Fibroblast of gingiva (primary cell): ENCODE measurements at regions not wholly inside any gene's neighbourhood (a gene's known extent, or its start where the extent isn't known, plus 50 kb on each side); places are given as distances from the start of the nearest gene placed in this dataset.
"Not testable (repeated sequence)": the region's sequence is repeated elsewhere in the genome, so short reads cannot be mapped to it uniquely, and the experiment has no call there.

Experiments used
- DNase-seq: peaks from one replicate; pipeline ENCODE4 v3.0.0-alpha.2; 2011; ENCODE audit warnings: low read depth

DNA sequence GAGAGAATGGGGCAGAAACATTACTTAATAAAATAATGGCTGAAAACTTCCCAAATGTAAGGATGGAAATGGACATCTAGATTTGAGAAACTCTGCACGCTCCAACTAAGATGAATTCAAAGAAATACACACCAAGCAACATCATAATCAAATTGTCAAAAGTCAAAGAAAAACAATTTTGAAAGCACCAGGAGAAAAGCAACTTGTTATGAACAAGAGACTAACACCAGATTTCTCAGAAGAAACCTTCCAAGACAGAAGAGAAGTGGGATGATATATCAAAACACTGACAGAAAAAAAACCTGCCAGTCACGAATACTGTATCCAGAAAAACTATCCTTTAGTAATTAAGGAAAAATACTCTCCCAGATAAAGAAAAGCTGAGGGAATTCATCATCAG lies 208.6 kb upstream of the SAMSN1 start:
- DNase-seq, result no peak

DNA sequence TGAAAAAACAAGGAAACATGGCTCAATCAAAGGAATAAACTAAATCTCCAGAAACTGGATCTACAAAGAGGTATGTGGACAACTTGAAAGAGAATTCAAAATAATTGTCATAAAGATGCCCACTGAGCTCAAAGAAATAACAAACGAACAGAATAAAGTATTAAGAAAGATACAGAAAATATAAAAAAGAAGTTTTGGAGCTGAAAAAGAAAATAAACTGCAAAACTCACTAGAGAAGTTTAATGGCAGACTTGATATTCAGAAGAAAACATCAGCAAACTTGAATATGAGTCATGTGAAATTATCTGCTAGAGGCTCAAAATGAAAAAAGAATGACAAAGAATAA lies 208.1 kb upstream of the SAMSN1 start:
- no peak for DNase-seq

DNA sequence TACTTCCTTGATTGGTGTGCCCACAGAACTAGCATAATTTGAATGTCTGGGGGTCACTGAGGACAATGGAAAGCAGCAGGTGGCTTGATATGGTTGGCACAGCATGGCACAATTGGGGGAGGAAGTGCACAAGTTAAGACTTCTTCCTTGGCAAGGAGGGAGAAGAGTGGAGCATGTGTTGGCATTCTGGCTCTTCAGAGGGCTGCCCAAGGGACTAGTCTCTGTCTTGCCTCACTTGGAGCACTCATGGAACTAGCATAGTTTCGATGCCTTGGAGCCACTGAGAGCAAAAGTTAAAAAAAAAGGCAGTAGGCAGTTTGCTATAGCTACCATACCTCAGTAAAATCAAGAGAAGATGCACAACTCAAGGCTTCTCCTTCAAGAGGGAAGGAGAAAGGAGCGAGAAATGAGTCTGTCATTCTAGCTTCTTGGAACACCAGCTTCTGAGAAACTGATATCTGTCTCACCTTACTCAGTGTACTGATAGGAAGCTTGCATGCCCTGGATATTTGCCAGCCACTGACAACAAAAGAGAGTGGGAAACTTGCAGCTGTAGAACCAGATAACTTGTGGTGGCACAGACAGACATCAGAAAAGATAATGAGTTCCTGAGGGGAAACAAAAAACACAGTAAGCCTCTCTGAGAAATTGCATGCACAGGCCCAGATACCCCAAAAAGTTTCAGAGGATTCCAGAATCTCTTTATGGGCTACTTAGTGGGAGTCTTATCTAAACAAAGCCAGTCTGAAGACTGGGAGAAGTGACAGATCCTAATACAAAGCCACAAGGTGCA lies 207.5 kb upstream of the SAMSN1 start:
- no peak for DNase-seq

DNA sequence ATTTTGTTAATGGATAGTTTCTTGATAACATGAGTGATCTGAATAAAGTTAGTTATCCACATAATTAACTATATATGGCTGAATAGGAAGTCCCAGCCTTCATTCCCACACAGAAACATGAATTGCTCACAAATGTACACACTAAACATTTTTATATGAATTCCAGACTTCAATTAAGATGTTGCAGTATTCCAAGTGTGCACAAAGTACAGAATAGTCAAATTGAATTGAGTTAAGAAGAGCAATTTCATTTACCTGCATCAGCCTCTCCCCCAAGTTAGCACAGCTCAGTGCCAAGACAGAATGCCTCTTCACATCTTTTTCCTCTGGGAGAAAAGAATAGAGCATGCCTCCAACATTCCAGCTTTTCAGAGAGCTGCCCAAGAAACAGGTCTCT lies 207.0 kb upstream of the SAMSN1 start:
- no peak for DNase-seq

DNA sequence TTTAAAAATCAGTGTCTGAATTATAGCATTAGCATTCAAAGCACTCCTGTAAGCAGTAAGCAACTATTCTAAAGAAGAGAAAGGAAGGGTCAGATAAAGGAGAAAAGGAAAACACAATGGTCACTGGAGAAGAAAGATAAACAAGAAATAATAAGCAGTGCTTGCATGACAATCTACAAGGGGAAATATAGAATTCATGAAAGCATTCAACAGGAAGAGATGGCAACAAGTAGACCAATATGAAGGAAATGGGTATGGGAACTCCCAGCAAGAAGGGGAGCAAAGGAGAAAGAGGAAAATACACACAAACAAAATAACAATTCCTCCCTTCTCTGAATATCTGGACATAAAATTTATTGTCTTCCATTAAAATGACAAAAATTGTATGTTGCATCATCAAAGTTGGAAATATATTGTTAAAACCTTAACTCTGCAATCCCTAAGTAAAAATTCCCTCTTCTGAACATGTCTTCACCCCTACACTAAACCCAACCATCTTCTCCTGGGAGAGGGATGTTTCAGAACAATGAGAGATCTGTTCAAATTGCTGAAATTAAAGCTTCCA lies 206.3 kb upstream of the SAMSN1 start:
- DNase-seq, result no peak

DNA sequence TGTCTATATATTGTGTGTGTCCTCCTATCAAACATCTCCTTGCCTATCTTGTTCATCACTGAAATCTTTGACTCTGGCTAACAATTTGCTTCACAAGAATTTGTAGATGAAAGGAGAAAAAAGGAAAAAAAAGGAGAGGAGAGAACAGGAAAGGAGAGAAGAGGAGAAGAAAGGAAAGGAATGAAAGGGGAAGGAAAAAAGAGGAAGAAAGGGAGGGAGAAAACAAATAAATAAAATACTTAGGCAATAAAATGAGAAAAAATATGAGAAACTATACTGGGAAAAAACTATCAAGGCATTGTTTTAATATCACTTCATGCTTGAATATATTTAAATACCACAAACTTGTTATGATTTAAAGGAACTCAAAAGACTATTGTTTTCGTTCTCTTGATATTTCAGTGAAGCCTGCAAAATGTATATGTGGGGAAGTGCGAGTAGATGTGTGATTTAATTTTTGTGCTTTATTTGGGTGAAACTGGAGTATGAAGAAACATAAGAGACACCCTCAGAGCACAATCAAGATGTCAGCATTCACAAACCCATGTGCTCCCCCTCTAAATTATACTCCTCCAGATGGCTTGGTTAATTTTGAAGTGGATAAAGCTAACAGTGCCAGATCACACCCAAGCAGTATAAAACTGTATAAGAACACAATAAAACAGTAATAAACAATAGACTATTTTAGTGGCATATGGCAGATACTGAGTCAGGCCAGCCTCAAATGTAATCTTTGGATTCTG lies 205.7 kb upstream of the SAMSN1 start:
- DNase-seq, result no peak

DNA sequence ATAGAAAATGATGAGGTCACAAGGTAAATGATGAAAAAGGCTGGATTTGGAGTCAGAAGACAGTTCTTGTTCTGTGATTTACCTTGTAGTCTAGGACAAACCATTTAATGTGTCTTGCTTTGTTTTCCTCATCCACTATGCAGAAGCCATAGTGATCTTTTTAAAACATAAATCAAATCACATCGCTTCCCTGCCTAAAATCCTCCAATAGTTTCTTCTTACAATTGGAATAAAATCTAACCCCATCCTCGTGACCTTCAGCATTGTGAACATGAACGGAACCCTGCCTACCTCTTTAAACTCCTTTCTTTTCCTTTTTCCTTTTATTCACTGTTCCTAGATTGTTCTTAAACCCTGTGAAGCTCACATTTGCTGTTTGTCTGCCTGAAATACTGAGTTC lies 204.9 kb upstream of the SAMSN1 start:
- DNase-seq, result no peak

DNA sequence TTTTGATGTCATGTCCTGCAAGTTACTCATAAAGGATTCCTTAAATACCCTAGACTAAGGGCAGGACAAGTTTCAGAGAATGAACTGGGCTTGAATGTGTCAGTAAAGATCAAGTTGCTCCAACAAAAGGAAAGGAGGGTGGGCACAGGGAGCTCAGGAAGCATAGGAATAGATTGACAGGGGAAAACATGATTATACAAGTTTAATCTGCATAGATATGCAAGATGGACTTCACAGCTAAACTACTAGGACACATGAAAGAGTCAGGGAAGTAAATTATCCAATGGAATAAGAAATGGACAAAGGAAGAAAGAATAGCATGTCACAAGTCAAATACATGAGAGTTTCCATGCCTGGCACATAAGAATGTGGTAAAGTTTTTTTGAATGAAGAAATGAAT lies 203.9 kb upstream of the SAMSN1 start:
- DNase-seq, result no peak

DNA sequence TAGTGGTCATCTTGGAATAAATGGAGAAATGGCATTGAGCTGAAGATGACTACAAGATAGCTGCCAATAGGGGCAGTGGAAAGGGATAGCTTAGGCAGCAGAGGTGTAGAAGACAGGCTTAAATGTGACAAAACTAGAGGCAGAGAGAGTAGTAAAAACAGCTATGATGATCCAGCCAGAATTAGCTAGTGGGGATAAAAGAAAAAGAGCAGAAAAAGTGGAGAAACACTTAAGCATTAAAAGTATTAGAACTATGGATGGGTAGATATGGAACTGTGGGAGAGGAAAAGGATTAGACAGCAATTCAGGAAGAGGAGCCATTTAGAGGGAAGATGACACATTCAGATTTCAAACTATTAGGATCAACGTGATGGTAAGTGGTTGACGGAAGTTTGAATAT lies 202.5 kb upstream of the SAMSN1 start:
- no peak for DNase-seq

DNA sequence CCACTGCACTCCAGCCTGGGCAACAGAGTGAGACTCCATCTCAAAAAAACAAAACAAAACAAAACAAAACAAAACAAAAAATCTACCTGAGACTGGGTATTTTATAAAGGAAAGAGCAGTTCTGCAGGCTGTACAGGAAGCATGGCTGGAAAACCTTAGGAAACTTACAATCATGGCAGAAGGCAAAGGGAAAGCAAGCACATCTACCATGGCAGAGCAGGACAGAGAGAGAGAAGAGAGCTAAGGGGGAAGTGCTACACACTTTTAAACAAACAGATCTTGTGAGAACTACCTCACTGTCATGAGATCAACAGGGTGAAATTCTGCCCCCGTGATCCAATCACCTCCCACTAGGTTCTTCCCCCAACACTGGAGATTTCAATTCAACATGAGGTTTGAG lies 198.3 kb upstream of the SAMSN1 start:
- no peak for DNase-seq

DNA sequence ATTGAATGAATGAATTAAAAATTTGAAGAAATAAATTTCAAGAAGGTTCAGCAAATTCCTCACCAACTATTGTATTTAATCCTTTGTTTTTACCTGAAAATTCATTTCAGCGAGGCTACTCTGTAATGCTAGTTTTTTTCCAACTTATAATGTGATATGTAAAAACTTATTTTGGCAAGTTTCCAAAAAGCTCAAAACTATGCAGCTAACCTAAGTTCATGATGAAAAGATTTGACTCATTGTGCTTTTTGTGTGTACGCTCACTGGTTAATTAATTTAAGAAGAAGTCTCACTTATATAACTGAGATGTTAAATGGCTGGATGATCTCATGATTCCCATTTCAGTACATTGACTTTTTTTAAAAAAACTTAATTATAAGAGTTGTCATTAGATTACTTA lies 196.0 kb upstream of the SAMSN1 start:
- DNase-seq, result no peak

DNA sequence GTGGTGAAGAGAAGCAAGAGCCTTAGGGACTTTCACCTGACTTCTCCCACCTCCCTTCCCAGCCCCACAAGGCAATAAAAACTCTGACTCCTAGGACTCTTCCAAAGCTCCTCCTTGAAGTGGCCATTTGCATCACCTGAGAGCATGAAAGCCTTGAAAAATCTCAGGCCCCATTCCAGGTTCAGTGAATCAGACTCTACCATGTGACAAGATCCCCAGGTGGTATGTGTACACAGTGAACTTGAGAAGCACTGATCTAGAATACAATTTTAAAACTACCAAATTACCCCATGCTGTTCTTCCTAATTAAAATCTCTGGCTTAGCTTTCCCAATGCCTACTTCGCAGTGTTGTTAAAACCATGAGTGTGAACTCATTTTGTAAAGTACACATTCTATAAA lies 195.1 kb upstream of the SAMSN1 start:
- DNase-seq, result no peak

DNA sequence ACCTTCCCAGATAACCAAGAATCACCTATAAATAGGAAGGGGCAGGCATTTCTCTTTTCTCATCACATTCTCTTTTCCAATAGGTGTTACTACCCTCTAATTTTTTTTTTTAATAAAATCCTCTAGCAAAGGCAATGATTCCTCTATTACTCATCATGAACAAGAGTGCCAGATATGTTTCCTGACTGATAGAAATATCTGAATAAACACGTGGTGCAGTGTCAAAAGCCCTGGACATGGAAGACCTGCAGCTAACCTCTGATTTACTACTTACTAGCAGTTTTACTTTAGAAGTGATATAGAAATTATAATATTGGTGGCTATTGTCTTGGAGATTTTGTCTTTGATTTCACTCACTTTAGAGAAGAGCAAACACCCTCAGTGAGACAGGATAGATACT lies 194.6 kb upstream of the SAMSN1 start:
- no peak for DNase-seq

DNA sequence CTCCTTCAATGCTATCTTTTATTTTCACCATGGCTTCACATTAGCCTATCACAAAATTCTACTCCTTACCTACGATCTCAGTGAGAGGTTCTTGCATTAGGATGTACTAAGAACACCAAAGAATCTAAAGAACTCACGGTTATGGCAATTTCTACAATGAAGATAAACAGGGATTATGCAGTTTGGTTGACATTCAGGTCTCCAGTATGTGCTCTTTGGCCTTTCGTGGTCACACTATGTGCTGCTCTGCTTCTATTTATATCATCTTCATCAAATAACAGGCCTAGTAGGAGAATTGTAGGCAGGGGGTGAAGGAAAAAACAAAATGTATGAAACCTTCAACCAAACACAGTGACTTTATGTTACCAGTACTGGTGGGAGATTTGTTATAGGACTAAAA lies 194.0 kb upstream of the SAMSN1 start:
- no peak for DNase-seq

DNA sequence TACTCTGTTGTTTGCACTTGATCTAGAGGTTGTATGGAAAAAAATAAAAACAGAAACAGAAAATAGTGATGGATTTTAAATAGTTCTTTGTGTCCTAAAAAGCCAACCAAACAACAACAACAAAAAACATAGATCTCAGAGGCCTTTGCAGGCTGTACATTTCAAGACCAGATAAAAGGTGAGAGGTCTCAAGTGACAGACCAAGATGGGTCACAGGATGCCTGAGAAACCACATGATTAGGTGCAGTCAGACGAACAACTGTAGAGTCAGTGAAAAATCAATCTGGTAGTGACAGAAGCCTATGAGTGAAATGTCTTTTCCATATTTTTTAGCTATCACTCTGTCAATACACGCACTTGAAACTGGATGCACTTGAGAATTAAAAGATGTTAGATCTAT lies 193.5 kb upstream of the SAMSN1 start:
- DNase-seq, result no peak

DNA sequence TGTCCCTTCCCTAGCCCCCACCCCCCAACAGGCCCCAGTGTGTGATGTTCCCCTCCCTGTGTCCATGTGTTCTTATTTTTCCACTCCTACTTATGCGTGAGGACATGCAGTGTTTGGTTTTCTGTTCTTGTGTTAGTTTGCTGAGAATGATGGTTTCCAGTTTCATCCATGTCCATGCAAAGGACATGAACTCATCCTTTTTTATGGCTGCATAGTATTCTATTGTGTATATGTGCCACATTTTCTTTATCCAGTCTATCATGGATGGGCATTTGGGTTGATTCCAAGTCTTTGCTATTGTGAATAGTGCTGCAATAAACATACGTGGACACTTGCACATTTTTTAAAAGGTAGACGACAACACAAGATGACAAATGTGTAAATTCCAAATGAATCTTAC lies 192.5 kb upstream of the SAMSN1 start:
- DNase-seq, result not testable (repeated sequence)

DNA sequence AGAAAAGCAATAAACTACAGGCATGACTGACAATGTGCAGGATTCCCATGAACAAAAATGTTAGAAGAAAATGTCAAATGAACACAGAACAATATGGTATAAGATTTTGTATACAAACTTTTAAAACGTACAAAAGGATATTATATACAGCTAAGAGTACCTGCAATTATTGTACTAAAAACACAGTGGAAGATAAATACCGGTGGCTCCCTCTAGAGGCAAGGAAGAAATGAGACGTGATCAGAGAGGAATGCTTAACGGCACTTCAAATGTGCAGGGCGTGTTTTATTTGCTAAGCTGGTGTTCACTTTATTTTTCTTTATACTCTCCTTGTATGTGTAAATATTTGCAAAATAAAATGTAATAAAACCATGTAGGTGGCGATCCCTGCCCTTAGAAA lies 191.8 kb upstream of the SAMSN1 start:
- DNase-seq, result peak; percentile 32

DNA sequence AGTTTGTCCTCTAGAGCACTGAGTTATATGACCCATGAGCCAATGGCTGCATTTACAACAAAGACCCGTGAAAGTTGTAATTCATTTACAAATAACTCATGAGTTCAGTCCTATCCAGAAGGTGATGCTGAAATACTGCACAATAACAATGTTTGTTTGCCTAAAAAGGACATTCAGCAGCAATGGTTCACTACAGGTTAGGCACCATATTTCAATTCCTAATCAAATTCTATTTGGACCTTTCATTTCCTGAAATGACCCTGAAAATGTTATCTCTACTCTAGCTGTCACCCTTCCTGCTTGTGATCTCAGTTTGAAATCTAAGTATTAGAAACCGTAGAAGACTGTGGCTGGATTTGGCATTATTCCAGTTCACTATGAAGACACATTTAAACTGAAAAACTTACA lies 191.2 kb upstream of the SAMSN1 start:
- DNase-seq, result no peak

DNA sequence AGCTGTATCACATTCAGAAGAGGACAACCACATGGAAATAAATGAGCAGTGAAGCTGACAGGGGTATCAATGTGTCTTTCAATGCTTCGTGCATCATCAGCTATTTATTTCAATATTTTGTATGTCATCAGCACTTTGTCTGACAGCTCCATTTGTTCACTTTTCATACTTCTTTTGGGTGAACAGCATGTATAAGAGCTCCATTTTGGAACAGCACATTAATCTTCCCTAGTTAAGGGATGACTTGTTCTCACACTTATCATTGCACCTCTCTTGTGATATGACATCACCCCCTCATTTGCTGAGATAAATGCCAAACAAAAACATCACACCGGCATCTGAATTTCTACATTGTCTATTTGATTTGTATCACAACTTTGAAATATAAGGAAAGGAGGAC lies 190.6 kb upstream of the SAMSN1 start:
- DNase-seq, result no peak

DNA sequence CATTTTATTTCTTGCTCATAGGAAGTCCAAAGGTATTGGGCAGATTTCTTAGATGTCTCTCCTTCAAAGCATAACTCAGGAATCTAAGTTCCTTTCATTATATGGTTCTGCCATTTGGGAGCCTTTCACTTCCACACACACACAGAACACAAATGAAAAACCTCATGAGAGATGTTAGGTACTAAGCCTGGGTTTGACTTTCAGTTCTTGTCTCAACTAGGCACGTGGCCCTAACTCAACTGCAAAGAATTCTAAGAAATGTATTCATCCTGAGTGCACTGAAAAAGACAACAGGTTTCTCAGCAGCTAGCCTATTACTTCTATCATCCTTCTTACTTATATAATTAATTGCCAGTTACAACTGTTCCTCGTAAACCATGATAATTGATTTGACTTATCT lies 190.0 kb upstream of the SAMSN1 start:
- no peak for DNase-seq

DNA sequence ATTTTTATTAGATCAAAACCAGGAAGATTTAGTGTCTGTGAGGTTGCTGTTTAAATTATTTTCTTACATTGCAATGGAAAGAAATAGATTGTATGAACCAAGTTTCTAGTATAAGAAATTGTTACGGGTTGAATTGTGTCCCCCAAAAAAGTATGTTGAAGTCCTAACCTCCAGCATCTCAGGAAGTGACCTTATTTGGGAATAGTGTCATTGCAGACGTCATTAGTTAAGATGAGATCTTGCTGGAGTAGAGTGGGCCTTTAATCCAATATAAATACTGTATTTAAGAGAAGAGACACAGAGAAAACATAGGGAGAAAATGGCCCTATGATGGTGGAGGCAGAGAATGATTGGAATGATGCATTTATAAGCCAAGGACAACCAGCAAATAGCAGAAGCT lies 188.7 kb upstream of the SAMSN1 start:
- DNase-seq, result no peak

DNA sequence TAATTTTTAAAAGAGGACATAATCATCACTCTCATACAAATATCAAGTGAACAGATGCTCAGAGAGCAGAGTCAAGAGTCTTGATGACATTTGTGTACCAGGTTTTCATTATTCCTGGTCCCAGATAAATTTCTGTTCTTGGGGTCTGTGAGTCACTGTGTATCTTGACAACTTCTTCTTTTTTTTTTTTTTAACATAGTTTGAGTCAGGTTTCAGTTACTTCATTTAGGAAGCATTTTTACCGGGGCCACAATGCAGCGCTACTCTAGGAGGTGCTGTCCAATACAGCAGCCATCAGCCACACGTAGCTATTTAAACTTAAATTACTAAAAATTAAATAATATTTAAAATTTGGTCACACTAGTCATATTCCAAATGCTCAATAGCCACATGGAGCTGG lies 188.1 kb upstream of the SAMSN1 start:
- DNase-seq, result no peak

DNA sequence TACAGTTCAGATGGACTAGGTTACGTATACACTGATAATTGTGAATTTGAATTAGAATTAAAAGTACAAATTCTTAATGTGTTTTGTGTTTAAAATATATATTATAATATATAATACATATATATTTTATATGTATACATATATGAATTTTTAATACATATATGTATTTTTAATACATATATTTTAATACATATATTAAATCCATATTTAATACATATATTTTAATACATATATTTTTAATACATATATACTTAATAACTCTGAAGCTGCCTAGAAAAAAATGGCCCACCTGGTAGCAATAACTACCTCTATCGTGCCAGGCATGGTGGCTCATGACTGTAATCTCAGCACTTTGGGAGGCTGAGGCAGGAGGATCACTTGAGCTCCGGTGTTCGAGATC lies 179.1 kb upstream of the SAMSN1 start:
- DNase-seq, result no peak
